ENCODE measurements at regions not wholly inside any gene's neighbourhood (a gene's known extent, or its start where the extent isn't known, plus 50 kb on each side); places are given as distances from the start of the nearest gene placed in this dataset.
A peak's percentile ranks its signal among the peaks of the same experiment; 100 is the strongest.

DNA sequence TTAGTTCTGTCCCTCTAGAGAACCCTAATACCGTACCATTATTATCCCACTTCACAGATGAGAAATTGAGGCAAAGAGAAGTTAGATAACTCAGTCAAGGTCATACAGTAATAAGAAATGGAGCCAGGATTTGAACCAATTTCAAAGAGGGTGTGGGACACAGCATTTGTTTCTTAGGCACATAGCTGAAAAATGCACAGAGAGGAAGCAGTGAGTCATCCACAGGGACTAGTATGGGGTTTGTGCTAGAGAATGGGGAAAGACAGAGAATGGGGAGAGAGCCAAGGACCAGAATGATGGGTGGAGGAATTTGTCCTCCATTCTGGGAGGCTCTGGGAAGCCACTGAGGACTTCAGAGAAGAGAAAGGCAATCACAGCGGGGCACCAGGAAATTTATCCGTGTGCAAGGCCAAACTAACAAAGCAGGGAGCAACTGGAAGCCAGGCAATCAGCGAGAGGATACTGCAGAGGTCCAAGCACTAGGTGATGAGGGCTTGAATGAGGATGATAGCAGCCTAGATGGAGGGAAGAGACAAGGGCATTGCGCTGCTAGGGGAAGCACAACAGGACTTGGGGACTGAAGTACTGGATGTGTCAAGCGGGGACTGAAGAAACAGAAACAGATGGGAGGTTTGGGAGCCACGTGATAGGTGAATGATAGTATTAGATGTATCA lies 78.1 kb upstream of the ZFHX3 start:
- Mint-ChIP-seq H3K27ac (no peak overlapping the region), H3K36me3 (ENCODE audit: low read depth) (no peaks in the 10 kb centered on the region), H3K4me1 (peaks cover 15% of the 10 kb centered on the region), H3K4me3 (no peak overlapping the region), H3K27me3 (ENCODE audit: low read depth) (no peaks in the 10 kb centered on the region), H3K9me3 (peaks cover 2% of the 10 kb centered on the region)
- TF ChIP-seq, protein P1, sequence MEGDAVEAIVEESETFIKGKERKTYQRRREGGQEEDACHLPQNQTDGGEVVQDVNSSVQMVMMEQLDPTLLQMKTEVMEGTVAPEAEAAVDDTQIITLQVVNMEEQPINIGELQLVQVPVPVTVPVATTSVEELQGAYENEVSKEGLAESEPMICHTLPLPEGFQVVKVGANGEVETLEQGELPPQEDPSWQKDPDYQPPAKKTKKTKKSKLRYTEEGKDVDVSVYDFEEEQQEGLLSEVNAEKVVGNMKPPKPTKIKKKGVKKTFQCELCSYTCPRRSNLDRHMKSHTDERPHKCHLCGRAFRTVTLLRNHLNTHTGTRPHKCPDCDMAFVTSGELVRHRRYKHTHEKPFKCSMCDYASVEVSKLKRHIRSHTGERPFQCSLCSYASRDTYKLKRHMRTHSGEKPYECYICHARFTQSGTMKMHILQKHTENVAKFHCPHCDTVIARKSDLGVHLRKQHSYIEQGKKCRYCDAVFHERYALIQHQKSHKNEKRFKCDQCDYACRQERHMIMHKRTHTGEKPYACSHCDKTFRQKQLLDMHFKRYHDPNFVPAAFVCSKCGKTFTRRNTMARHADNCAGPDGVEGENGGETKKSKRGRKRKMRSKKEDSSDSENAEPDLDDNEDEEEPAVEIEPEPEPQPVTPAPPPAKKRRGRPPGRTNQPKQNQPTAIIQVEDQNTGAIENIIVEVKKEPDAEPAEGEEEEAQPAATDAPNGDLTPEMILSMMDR (IDR thresholded peaks at IDR 0.05; ENCODE audit: unreplicated experiment in 3 of 3): no peak

DNA sequence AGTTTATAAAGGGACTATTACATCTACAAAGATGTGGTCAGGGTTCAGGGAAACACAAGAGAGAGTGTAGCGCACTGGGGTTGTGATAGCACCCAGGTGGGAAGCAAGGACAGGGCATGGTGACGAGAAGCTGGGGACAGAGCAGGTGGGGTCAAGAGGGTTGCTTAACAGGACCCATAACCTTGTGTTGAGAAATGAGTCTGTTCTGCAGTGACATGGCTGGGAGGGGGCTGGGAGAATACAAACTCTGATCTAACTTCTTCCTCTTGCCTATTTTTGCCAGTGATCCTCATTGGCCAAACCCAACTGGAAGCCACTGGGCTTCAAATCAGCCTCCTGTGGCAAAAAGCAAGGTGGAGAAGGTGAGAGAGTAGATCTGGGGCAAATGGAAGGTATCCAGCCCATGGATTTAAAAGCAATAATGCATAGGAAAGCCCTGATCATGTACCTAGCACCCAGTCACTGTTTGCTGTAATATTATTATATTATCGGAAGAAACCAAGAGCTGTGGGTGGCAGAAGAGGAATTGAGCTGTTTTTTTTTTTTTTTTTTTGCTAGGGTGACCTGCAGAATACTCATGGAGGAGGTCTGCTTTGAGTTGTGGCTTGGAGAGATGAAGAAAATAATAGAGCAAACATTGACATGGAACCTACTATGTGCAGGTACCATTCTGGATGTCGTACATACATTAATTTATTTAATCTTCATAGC lies 76.9 kb upstream of the ZFHX3 start:
- Mint-ChIP-seq H3K4me1 (peaks cover 15% of the 10 kb centered on the region), H3K36me3 (ENCODE audit: low read depth) (no peaks in the 10 kb centered on the region), H3K4me3 (no peak overlapping the region), H3K27me3 (ENCODE audit: low read depth) (no peaks in the 10 kb centered on the region), H3K27ac (no peak overlapping the region), H3K9me3 (peaks cover 2% of the 10 kb centered on the region)
- TF ChIP-seq, protein P1 (IDR thresholded peaks at IDR 0.05; ENCODE audit: unreplicated experiment in 3 of 3): no peak

DNA sequence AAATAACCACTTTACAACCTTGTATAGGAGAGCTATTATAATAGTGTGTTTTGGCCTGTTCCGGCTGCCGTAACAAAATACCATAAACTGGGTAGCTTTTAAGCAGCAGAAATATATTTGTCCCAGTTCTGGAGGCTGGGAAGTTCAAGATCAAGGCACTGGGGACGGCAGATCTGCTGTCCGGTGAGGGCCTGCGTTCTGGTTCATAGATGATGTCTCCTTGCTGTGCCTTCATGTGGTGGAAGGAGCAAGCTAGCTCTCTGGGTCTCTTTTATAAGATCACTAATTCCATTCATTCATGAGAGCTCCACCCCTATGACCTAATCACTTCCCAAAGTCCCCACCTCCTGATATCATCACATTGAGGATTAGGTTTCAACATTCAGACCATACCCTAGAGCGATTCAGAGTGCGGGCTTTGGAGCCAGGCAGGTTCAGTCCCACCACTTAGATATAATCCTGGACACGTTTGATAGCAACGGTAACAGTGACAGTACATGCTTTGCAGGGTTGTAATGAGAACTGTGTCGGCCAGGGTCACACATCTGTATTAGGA lies 76.2 kb upstream of the ZFHX3 start:
- TF ChIP-seq, protein P1 (IDR thresholded peaks at IDR 0.05; ENCODE audit: unreplicated experiment in 3 of 3): no peak
- no peaks in the 10 kb centered on the region for H3K36me3 Mint-ChIP-seq (ENCODE audit: low read depth)
- H3K9me3 Mint-ChIP-seq: peaks cover 2% of the 10 kb centered on the region
- no peak overlapping the region for H3K4me3 Mint-ChIP-seq
- H3K4me1 Mint-ChIP-seq: peaks cover 15% of the 10 kb centered on the region
- H3K27ac Mint-ChIP-seq: no peak overlapping the region
- H3K27me3 Mint-ChIP-seq (ENCODE audit: low read depth): no peaks in the 10 kb centered on the region

- Mint-ChIP-seq H3K4me3 (no peak overlapping the region), H3K27me3 (ENCODE audit: low read depth) (no peaks in the 10 kb centered on the region), H3K27ac (peak overlapping the region; percentile 66 to 77 (median 74)), H3K4me1 (peaks cover 15% of the 10 kb centered on the region), H3K9me3 (peaks cover 1% of the 10 kb centered on the region), H3K36me3 (ENCODE audit: low read depth) (no peaks in the 10 kb centered on the region)
- TF ChIP-seq, protein P1 (IDR thresholded peaks at IDR 0.05; ENCODE audit: unreplicated experiment in 3 of 3): no peak
These were observed 74.9 kb upstream of the ZFHX3 start for GRCh38 chr16:73122604-73123391.

DNA sequence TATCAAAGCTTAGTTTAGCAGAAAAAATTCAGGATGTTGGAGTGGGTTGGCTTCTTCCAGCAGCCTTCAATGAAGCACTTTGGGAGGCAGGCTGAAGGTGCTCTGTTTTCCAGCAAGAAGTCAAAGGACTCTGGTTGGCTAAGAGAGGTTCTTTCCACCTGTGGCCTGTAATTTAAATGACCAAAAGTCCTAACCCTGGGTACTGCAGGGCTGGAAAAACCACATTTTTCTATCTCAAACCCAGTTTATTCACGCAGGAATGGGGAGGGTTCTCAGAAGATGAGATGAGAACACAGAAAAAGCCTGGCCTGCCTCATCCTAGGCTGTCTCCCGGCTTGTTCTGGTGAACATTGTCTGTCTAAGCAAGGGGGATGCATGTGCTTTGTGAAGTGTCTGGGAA lies 68.6 kb upstream of the ZFHX3 start:
- H3K9me3 Mint-ChIP-seq: peaks cover 4% of the 10 kb centered on the region
- peaks cover 3% of the 10 kb centered on the region for H3K27me3 Mint-ChIP-seq (ENCODE audit: low read depth)
- no peaks in the 10 kb centered on the region for H3K36me3 Mint-ChIP-seq (ENCODE audit: low read depth)
- TF ChIP-seq, protein P1 (IDR thresholded peaks at IDR 0.05; ENCODE audit: unreplicated experiment in 3 of 3): no peak
- no peak overlapping the region for H3K4me3 Mint-ChIP-seq
- H3K4me1 Mint-ChIP-seq: peaks cover 5% of the 10 kb centered on the region
- H3K27ac Mint-ChIP-seq: no peak overlapping the region

All from nephron (organoid).